ENCODE measurements at regions not wholly inside any gene's neighbourhood (a gene's known extent, or its start where the extent isn't known, plus 50 kb on each side); places are given as distances from the start of the nearest gene placed in this dataset.

GRCh38 chr22:27090611-27091011 lies 433.2 kb downstream of the MIAT start (continued):
- TF ChIP-seq GLIS3 (CRISPR knock-in tag; IDR thresholded peaks at IDR 0.05) (no peak), ZNF70 (CRISPR knock-in tag; IDR thresholded peaks at IDR 0.05) (no peak), POU6F1 (CRISPR knock-in tag; IDR thresholded peaks at IDR 0.05; ENCODE audit: borderline replicate concordance, low read depth) (no peak), PPARA (CRISPR knock-in tag; IDR thresholded peaks at IDR 0.05; ENCODE audit: borderline replicate concordance) (no peak), TOX (CRISPR knock-in tag; IDR thresholded peaks at IDR 0.05; ENCODE audit: borderline replicate concordance) (no peak)

GRCh38 chr22:27093422-27093821 lies 436.0 kb downstream of the MIAT start:
- TF ChIP-seq POU6F1 (CRISPR knock-in tag; IDR thresholded peaks at IDR 0.05; ENCODE audit: borderline replicate concordance, low read depth) (no peak), CREB5 (CRISPR knock-in tag; IDR thresholded peaks at IDR 0.05; ENCODE audit: low read depth) (no peak), ZNF8 (CRISPR knock-in tag; IDR thresholded peaks at IDR 0.05) (no peak), BACH2 (CRISPR knock-in tag; IDR thresholded peaks at IDR 0.05; ENCODE audit: borderline replicate concordance) (no peak), ZC3H10 (CRISPR knock-in tag; IDR thresholded peaks at IDR 0.05) (no peak), TSHZ2 (CRISPR knock-in tag; IDR thresholded peaks at IDR 0.05) (no peak), SNAI2 (CRISPR knock-in tag; IDR thresholded peaks at IDR 0.05) (no peak), OSR1 (CRISPR knock-in tag; IDR thresholded peaks at IDR 0.05) (no peak), ISL1 (CRISPR knock-in tag; IDR thresholded peaks at IDR 0.05) (no peak), ZFP3 (CRISPR knock-in tag; IDR thresholded peaks at IDR 0.05) (no peak)
- no peak for ATAC-seq

GRCh38 chr22:27094633-27095308 lies 437.4 kb downstream of the MIAT start:
- ATAC-seq, result no peak
- TF ChIP-seq OSR1 (CRISPR knock-in tag; IDR thresholded peaks at IDR 0.05) (no peak), ZFP3 (CRISPR knock-in tag; IDR thresholded peaks at IDR 0.05) (no peak), ISL1 (CRISPR knock-in tag; IDR thresholded peaks at IDR 0.05) (no peak), ARNTL (CRISPR knock-in tag; IDR thresholded peaks at IDR 0.05; ENCODE audit: borderline replicate concordance, low read depth) (no peak), PATZ1 (CRISPR knock-in tag; IDR thresholded peaks at IDR 0.05; ENCODE audit: borderline replicate concordance) (no peak)

- TF ChIP-seq TOX (CRISPR knock-in tag; IDR thresholded peaks at IDR 0.05; ENCODE audit: borderline replicate concordance) (no peak), PPARA (CRISPR knock-in tag; IDR thresholded peaks at IDR 0.05; ENCODE audit: borderline replicate concordance) (no peak), POU6F1 (CRISPR knock-in tag; IDR thresholded peaks at IDR 0.05; ENCODE audit: borderline replicate concordance, low read depth) (no peak), ARNTL (CRISPR knock-in tag; IDR thresholded peaks at IDR 0.05; ENCODE audit: borderline replicate concordance, low read depth) (no peak), RARB (CRISPR knock-in tag; IDR thresholded peaks at IDR 0.05) (no peak), TSHZ2 (CRISPR knock-in tag; IDR thresholded peaks at IDR 0.05) (no peak), ISL1 (CRISPR knock-in tag; IDR thresholded peaks at IDR 0.05) (no peak), ZNF565 (CRISPR knock-in tag; conservative IDR thresholded peaks at IDR 0.05; ENCODE audit: low read depth) (no peak), TCF4 (CRISPR knock-in tag; IDR thresholded peaks at IDR 0.05; ENCODE audit: borderline replicate concordance) (no peak)
- no peak for ATAC-seq
These were observed 440.1 kb downstream of the MIAT start for GRCh38 chr22:27097506-27097905.
